NCI-H1105 treated with DMSO at 0.1 percent for 48 hours (cell line): ENCODE measurements at regions not wholly inside any gene's neighbourhood (a gene's known extent, or its start where the extent isn't known, plus 50 kb on each side); places are given as distances from the start of the nearest gene placed in this dataset.
"Not testable (repeated sequence)": the region's sequence is repeated elsewhere in the genome, so short reads cannot be mapped to it uniquely, and the experiment has no call there.

Experiments
- DNase-seq: peaks from one replicate; lab custom pipeline; 2025; lab: John Stamatoyannopoulos, UW

DNA sequence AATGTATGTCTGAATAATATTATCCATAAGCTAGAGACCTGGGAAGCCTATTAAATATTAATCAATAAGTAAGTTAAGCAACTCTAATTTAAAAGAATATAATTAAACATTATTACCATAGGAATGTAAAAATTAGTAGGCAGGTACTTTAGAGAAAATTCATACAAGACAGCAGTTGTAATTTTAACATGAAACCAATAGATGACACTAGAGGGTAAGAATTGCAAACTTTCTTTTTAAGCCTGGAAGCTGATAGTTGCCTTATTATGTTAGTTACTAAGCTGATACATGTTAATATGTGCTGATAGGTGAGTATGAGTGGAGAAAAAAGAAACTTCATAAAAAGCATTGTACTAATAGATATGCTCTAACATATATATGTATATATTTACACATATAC, 1157.4 kb downstream of the FAM133A start:
- peak; percentile 49 for DNase-seq

DNA sequence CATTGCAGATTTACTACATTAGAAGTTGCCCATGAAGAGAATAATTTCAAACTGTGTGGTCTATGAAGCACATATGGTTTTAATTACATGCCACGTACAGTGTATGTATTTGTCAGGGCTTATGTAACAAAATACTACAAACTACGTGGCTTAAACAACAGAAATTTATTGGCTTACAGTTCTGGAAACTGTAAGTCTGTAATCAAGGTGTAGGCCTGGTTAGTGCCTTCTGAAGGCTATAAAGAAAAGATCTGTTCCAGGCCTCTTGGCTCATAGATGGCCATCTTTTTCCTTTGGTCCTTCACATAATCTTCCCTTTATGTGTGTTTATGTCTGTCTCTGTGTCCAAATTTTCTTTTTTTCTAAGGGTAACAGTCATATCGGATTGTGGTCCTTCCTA, 1160.2 kb downstream of the FAM133A start:
- no peak for DNase-seq

DNA sequence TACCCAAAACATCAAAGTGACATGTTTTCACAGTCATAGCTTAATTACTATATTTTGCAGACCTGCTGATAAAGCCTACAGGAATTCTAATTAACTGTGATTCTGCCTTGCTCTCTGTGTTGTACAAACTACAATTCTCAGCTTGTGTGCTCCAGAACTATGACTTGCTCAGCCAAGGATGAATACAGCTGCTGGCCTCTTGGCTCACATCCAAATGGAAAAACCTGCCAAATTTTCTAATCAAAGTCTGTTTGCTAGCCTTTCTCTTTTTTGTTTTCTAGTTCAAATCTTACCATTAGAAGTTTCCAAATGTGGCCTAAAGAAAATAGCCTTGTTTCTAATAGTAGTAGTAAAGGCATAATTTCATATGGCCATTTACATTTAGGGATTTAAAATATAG, 1176.8 kb downstream of the FAM133A start:
- DNase-seq: peak; percentile 83

DNA sequence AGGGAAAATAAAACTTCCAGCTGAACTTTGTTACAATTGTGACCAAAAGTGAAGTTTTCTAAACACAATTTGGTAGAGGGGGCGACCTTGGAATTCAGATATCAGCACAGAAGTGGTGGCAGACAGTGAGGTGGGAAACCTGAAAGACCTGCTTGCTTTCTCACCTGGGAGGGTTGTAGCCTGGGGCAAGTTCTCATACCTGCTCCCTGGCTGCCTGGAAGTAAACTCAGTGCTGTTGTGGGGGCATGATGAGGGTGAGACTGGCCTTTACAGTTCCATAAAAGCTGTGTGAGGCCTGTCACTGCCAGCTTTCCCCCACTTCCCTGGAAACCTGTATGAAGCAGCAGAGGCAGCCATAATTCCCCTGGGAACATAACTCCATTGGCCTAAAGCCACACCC, 1180.2 kb downstream of the FAM133A start:
- no peak for DNase-seq

DNA sequence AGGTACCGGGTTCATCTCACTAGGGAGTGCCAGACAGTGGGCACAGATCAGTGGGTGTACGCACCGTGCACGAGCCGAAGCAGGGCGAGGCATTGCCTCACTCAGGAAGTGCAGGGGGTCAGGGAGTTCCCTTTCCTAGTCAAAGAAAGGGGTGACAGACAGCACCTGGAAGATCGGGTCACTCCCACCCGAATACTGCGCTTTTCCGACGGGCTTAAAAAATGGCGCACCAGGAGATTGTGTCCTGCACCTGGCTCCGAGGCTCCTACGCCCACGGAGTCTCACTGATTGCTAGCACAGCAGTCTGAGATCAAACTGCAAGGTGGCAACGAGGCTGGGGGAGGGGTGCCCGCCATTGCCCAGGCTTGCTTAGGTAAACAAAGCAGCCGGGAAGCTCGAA, 1188.5 kb downstream of the FAM133A start:
- not testable (repeated sequence) for DNase-seq

DNA sequence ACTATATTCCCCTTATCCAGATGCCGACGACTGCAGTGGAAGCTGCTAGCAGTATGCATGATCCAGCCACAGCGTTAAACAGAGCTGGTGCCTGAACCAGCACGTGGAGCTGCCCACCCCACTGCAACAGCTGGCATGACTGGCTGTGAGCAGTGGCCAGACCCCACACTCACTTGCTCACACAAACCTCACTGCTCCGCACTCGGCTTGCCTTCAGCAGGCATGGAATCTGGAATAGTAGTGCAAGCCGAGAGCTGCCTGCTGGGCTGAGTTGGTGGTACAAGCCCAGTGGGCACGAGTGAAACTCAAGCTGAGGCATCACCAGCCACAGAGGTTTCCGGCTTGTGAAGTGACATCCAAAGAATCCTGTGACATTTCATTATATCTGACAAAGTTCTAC, 1197.6 kb downstream of the FAM133A start:
- no peak for DNase-seq

DNA sequence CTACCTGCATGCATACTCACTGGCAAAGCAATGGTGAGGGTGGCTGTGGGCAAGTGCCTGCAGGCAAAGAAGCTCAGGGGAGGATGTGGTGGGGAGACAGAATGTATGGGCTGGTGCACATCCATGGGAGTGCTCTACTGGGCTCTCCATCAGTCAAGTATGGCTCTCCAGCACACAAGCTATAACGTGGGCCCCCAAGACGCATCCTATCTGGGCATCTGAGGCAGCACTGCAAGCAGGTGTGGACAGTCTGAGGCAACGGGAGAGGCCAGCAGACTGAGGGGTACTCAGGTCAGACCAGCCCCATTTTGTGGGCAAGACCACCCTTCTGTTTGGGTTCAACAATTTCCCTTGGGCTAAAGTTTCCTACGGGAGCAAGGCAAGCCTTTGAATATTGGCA, 1227.8 kb downstream of the FAM133A start:
- no peak for DNase-seq

DNA sequence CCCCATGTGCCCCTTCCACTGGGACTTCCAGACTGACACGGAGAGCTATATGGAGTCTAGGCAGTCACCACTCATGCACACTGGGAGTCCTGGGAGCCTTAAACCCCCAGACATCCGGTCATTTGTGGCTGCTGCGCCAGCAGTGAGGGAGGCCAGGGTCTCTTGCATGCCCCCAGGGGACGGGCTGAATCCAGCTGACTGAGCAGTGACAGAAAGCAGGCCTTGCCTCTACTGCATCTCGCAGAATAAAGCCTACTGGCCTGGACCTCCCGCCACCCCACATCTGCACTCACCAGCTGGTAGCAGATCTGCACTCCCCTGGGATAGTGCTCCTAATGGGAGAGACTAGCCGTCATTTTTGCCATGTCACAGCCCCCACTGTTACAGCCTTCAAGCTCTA, 1234.2 kb downstream of the FAM133A start:
- DNase-seq: no peak

DNA sequence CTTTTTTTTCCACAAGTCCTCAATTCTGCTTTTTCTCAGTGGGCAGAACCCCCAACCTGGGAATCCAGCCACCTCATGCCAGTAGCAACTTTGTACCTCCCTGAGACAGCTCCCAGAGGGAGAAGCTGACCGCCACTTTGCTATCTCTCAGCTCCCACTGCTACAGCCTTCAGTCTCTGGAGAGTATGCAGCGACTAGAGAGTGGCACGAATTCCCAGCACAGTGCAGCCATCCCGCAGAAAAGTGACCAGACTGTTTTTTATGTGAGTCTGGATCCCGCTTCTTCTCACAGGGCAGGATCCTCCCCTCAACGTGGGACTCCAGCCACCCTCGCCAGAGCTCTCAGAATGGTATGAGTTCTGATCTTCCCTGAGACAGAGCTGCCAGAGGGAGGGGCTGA, 1234.6 kb downstream of the FAM133A start:
- DNase-seq: no peak

DNA sequence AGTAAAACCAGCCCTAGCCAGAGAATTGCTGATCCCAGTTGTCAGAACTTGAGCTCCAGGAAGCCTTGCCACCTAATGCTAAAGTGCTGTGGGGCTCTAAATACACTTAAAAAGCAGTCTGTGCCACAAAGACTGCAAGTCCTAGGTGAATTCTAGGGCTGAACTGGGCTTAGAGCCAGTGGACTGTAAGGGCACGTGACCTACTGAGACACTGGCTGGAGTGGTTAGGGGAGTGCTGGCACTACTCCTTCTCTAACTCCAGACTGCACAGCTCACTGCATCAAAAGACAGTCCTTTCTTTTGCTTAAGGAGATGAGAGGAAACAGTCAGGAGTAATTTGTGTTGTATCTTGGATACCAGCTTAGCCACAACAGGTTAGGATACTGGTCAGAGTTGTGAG, 1240.2 kb downstream of the FAM133A start:
- peak; percentile 34 for DNase-seq

DNA sequence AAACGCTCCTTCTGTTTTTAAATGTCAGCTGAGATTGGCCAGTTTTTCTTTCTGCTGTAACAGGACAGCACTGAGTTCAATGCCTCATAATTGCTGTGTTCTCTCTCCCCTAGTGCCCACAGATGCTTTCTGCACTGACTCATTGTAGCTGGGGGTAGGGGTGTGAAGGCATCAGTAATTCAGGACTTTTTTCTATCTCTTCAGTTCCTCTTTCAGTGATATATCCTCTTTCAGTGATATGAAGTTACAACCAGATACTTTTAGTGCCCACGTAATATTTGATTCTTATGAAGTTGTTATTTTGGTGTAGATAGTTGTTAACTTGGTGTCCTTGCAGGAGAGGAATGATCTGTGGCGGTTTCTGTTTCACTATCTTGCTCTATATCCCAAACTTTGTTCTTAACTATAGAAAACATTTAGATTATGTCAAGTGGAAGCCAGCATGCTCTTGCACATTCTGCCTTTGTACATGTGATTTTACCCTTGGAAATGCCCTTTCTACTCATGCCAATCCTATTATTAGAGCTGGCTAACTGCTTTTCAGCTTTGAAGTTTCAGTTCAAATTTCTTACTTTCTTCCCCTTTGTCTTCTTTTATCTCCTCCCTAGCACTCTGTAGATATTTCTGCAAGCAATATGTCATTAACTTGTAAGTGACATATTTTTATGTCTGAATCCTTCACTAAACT, 1258.4 kb downstream of the FAM133A start:
- DNase-seq: no peak

DNA sequence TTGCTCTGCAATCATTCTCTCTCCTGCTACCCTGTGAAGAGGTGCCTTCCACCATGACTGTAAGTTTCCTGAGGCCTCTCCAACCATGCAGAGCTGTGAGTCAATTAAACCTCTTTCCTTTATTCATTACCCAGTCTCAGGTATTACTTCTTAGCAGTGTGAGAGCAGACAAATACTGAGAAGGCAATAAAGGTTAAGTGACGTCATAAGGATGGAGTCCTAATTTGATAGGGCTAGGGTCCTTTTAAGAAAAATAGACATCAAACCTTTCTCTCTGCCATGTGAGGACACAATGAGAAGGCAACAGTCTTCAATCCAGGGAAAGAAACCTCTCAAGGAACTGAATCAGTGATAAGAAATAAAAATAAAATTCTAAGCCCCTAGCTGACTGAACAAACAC, 1262.7 kb downstream of the FAM133A start:
- no peak for DNase-seq

DNA sequence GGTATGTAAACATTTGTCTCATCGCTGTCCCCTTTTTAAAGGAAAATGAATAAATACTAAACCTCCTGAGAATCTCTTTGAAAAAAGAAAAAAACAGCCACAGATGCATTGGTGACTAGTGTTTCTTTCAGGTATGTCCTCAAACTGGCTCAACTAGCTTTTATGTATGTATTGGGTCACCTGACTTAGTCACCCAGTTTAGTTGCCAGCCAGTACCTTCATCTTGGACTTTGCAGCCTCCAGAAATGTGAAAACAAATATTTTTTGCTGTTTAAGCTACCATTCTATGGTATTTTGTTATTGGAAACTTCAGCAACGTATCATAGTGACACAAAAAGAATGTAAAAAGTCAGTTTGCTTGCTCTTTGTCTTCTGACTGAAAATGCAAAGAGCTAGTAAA, 1263.5 kb downstream of the FAM133A start:
- no peak for DNase-seq

DNA sequence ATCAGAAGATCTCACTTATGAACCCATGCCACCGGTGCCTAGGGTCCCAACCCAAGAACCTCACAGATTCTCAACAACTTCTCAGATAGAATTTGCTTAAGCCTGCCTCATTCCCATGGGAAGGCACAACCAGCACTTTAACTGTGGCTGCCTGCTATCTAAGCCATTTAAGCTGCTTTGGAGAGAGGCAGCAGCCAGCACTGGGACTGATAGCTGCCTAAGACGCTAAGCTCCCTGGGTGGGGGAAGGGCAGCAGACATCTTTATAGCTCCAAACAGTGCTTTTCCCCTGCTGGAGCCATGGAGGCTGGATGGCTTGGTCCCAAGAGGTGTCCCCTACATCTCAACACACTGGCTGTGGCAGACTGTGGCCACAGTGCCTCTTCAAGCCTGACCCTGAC, 1268.6 kb downstream of the FAM133A start:
- DNase-seq: no peak

DNA sequence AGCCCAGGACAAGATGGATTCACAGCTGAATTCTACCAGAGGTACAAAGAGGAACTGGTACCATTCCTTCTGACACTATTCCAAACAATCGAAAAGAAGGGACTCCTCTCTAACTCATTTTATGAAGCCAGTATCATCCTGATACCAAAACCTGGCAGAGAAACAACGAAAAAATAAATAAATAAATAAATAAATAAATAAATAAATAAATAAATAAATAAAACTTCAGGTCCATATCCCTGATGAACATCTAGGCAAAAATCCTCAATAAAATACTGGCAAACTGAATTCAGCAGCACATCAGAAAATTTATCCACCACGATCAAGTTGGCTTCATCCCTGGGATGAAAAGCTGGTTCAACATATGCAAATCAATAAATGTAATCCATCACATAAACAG, 1272.1 kb downstream of the FAM133A start:
- DNase-seq: not testable (repeated sequence)

DNA sequence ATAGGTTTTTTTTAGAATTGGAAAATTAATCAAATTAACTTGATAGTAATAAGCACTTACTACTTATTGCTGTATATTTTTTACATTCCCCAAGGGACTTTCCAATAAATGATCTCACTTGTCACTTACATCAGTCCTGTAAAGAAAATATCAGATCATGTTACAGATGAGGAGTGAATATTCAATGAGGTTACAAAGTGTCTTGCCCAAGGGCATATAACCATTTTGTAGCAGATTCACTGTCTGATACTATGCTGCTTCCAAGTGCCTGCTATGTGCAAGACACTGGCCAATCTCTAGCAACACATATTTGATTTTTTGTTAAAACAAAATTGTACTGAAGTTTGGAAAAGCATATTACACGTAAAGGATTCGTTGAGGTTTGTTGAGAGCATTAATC, 1287.7 kb downstream of the FAM133A start:
- peak; percentile 38 for DNase-seq

DNA sequence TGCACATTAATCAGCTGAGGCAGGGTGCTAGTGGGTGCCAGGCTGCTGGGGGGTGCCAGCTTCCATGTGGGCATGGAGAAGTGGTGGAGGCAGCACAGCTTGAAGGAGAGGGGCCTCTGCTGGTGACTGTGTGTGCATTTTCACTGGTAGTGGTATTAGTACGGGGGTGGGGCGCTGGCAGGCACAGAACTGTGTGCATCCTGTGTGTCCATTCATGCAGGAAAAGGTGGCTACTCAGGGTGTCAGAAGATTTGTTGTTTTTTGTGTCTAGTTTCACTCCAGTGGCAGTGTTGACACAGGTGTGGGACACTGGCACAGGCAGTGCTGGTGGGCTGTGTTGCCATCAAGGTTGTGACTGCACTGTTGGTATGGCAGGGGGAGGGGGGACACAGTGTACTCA, 1303.6 kb downstream of the FAM133A start:
- DNase-seq: no peak

DNA sequence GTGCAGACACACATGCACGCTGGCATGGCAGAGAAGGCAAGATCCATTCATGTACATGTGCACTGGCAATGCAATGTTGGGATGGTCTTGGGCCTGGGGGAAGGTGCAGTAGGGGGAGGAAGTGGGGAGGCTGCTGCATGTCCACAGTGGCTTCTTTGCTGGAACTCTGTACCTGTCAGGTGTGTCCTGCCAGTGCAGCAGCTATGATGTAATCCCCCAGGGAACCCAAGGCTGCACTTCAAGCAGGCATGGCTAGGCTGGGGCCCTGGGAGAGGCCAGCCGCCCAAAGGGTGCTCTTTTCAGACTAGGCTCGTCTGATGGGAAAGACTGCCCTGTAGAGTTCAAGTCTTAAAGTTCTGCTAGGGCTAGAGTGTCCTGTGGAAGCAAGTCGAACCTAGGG, 1304.0 kb downstream of the FAM133A start:
- no peak for DNase-seq
